Activated naive CD4-positive, alpha-beta T cell treated with anti-CD3 and anti-CD28 coated beads, Interleukin-2, amount 50 U/mL, for 24 hours (primary cell): ENCODE measurements at regions not wholly inside any gene's neighbourhood (a gene's known extent, or its start where the extent isn't known, plus 50 kb on each side); places are given as distances from the start of the nearest gene placed in this dataset.
"Not testable (repeated sequence)": the region's sequence is repeated elsewhere in the genome, so short reads cannot be mapped to it uniquely, and the experiment has no call there.

Experiments
- H3K27ac Mint-ChIP-seq: one replicate; pipeline ENCODE4 v1.8.0; 2021; ENCODE audit warnings: mild to moderate bottlenecking, mixed read lengths
- H3K27me3 Mint-ChIP-seq: one replicate; pipeline ENCODE4 v1.8.0; 2021; ENCODE audit warnings: mixed read lengths
- H3K36me3 Mint-ChIP-seq: one replicate; pipeline ENCODE4 v1.8.0; 2021; ENCODE audit warnings: mixed read lengths
- H3K4me1 Mint-ChIP-seq: one replicate; pipeline ENCODE4 v1.8.0; 2021; ENCODE audit warnings: mixed read lengths
- H3K4me3 Mint-ChIP-seq: one replicate; pipeline ENCODE4 v1.8.0; 2021; ENCODE audit warnings: mild to moderate bottlenecking, mixed read lengths
- H3K9me3 Mint-ChIP-seq: one replicate; pipeline ENCODE4 v1.8.0; 2021; ENCODE audit warnings: mixed read lengths

- Mint-ChIP-seq H3K4me1 (no peaks in the 10 kb centered on the region), H3K9me3 (no peaks in the 10 kb centered on the region), H3K36me3 (no peaks in the 10 kb centered on the region), H3K27ac (no peak overlapping the region), H3K4me3 (no peak overlapping the region), H3K27me3 (no peaks in the 10 kb centered on the region)
Observed at GRCh38 chr6:103405321-103405720, 1454.4 kb downstream of the HACE1 start.

- H3K9me3 Mint-ChIP-seq: no peaks in the 10 kb centered on the region
- no peaks in the 10 kb centered on the region for H3K27me3 Mint-ChIP-seq
- no peaks in the 10 kb centered on the region for H3K36me3 Mint-ChIP-seq
- no peaks in the 10 kb centered on the region for H3K4me1 Mint-ChIP-seq
- H3K4me3 Mint-ChIP-seq: no peak overlapping the region
- no peak overlapping the region for H3K27ac Mint-ChIP-seq
Observed at GRCh38 chr6:103404799-103405198, 1454.9 kb downstream of the HACE1 start.

- H3K4me3 Mint-ChIP-seq: no peak overlapping the region
- H3K4me1 Mint-ChIP-seq: no peaks in the 10 kb centered on the region
- H3K27me3 Mint-ChIP-seq: no peaks in the 10 kb centered on the region
- peaks cover 6% of the 10 kb centered on the region for H3K9me3 Mint-ChIP-seq
- H3K27ac Mint-ChIP-seq: no peak overlapping the region
- H3K36me3 Mint-ChIP-seq: no peaks in the 10 kb centered on the region
Observed at GRCh38 chr6:103396768-103397167, 1463.0 kb downstream of the HACE1 start.

- Mint-ChIP-seq H3K36me3 (no peaks in the 10 kb centered on the region), H3K9me3 (peaks cover 5% of the 10 kb centered on the region), H3K27ac (no peak overlapping the region), H3K27me3 (no peaks in the 10 kb centered on the region), H3K4me3 (no peak overlapping the region), H3K4me1 (no peaks in the 10 kb centered on the region)
Observed at GRCh38 chr6:103379272-103379671, 1480.4 kb downstream of the HACE1 start.

- Mint-ChIP-seq H3K9me3 (no peaks in the 10 kb centered on the region), H3K36me3 (no peaks in the 10 kb centered on the region), H3K27me3 (no peaks in the 10 kb centered on the region), H3K4me1 (no peaks in the 10 kb centered on the region), H3K4me3 (no peak overlapping the region), H3K27ac (no peak overlapping the region)
Observed at GRCh38 chr6:103367212-103367611, 1492.5 kb downstream of the HACE1 start.

- no peaks in the 10 kb centered on the region for H3K27me3 Mint-ChIP-seq
- H3K4me1 Mint-ChIP-seq: no peaks in the 10 kb centered on the region
- no peak overlapping the region for H3K4me3 Mint-ChIP-seq
- no peak overlapping the region for H3K27ac Mint-ChIP-seq
- H3K9me3 Mint-ChIP-seq: no peaks in the 10 kb centered on the region
- no peaks in the 10 kb centered on the region for H3K36me3 Mint-ChIP-seq
Observed at GRCh38 chr6:103356531-103356930, 1503.2 kb downstream of the HACE1 start.

- Mint-ChIP-seq H3K27me3 (no peaks in the 10 kb centered on the region), H3K27ac (no peak overlapping the region), H3K9me3 (no peaks in the 10 kb centered on the region), H3K36me3 (no peaks in the 10 kb centered on the region), H3K4me3 (no peak overlapping the region), H3K4me1 (no peaks in the 10 kb centered on the region)
Observed at GRCh38 chr6:103344554-103345163, 1515.1 kb downstream of the HACE1 start.

GRCh38 chr6:103335412-103335811 is 1524.3 kb downstream of the HACE1 start:
- Mint-ChIP-seq H3K4me1 (no peaks in the 10 kb centered on the region), H3K27me3 (no peaks in the 10 kb centered on the region), H3K36me3 (no peaks in the 10 kb centered on the region), H3K27ac (no peak overlapping the region), H3K4me3 (no peak overlapping the region), H3K9me3 (no peaks in the 10 kb centered on the region)

GRCh38 chr6:103326760-103327757 is 1532.7 kb downstream of the HACE1 start:
- Mint-ChIP-seq H3K4me3 (no peak overlapping the region), H3K9me3 (no peaks in the 10 kb centered on the region), H3K4me1 (no peaks in the 10 kb centered on the region), H3K36me3 (no peaks in the 10 kb centered on the region), H3K27ac (no peak overlapping the region), H3K27me3 (no peaks in the 10 kb centered on the region)

GRCh38 chr6:103313432-103313831 is 1546.3 kb downstream of the HACE1 start:
- Mint-ChIP-seq H3K36me3 (no peaks in the 10 kb centered on the region), H3K9me3 (peaks cover 6% of the 10 kb centered on the region), H3K27me3 (no peaks in the 10 kb centered on the region), H3K4me1 (no peaks in the 10 kb centered on the region), H3K4me3 (no peak overlapping the region), H3K27ac (no peak overlapping the region)

- H3K36me3 Mint-ChIP-seq, H3K9me3 Mint-ChIP-seq, H3K27ac Mint-ChIP-seq, H3K4me3 Mint-ChIP-seq, H3K4me1 Mint-ChIP-seq, H3K27me3 Mint-ChIP-seq: not testable (repeated sequence)
Observed at GRCh38 chr6:103294376-103294775, 1565.3 kb downstream of the HACE1 start.

- H3K27ac Mint-ChIP-seq: no peak overlapping the region
- H3K36me3 Mint-ChIP-seq: no peaks in the 10 kb centered on the region
- no peak overlapping the region for H3K4me3 Mint-ChIP-seq
- H3K4me1 Mint-ChIP-seq: no peaks in the 10 kb centered on the region
- H3K9me3 Mint-ChIP-seq: no peaks in the 10 kb centered on the region
- no peaks in the 10 kb centered on the region for H3K27me3 Mint-ChIP-seq
Observed at GRCh38 chr6:103284835-103285234, 1574.9 kb downstream of the HACE1 start.

- no peaks in the 10 kb centered on the region for H3K27me3 Mint-ChIP-seq
- no peaks in the 10 kb centered on the region for H3K9me3 Mint-ChIP-seq
- no peaks in the 10 kb centered on the region for H3K36me3 Mint-ChIP-seq
- no peak overlapping the region for H3K27ac Mint-ChIP-seq
- no peaks in the 10 kb centered on the region for H3K4me1 Mint-ChIP-seq
- no peak overlapping the region for H3K4me3 Mint-ChIP-seq
Observed at GRCh38 chr6:103280417-103280816, 1579.3 kb downstream of the HACE1 start.

GRCh38 chr6:103277936-103278335 is 1581.8 kb downstream of the HACE1 start:
- Mint-ChIP-seq H3K27me3 (no peaks in the 10 kb centered on the region), H3K4me1 (no peaks in the 10 kb centered on the region), H3K36me3 (no peaks in the 10 kb centered on the region), H3K9me3 (no peaks in the 10 kb centered on the region), H3K27ac (no peak overlapping the region), H3K4me3 (no peak overlapping the region)

- H3K27ac Mint-ChIP-seq: no peak overlapping the region
- no peaks in the 10 kb centered on the region for H3K27me3 Mint-ChIP-seq
- peaks cover 4% of the 10 kb centered on the region for H3K9me3 Mint-ChIP-seq
- no peaks in the 10 kb centered on the region for H3K36me3 Mint-ChIP-seq
- H3K4me3 Mint-ChIP-seq: no peak overlapping the region
- no peaks in the 10 kb centered on the region for H3K4me1 Mint-ChIP-seq
Observed at GRCh38 chr6:103273048-103273447, 1586.7 kb downstream of the HACE1 start.

- Mint-ChIP-seq H3K4me3 (no peak overlapping the region), H3K36me3 (no peaks in the 10 kb centered on the region), H3K27me3 (no peaks in the 10 kb centered on the region), H3K9me3 (peaks cover 4% of the 10 kb centered on the region), H3K27ac (no peak overlapping the region), H3K4me1 (no peaks in the 10 kb centered on the region)
Observed at GRCh38 chr6:103269581-103269980, 1590.1 kb downstream of the HACE1 start.
